ENCODE measurements at regions not wholly inside any gene's neighbourhood (a gene's known extent, or its start where the extent isn't known, plus 50 kb on each side); places are given as distances from the start of the nearest gene placed in this dataset.

DNA sequence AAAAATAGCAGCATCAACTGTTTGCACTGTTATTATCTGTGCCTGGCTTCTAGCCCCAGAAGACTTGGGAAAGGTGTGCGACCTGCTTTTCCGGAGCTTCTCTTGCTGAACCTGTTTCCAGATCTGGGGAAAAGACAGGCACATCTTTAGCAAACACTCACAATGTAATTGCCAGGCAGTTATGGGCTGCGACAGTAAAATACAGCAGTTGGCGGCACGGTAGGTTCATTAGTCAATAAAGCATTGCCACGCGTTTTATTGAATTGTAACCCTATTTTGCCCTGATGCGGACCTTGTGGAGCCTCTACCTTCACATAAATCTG, 223.7 kb upstream of the TSHZ3 start:
- TF ChIP-seq, protein P1, sequence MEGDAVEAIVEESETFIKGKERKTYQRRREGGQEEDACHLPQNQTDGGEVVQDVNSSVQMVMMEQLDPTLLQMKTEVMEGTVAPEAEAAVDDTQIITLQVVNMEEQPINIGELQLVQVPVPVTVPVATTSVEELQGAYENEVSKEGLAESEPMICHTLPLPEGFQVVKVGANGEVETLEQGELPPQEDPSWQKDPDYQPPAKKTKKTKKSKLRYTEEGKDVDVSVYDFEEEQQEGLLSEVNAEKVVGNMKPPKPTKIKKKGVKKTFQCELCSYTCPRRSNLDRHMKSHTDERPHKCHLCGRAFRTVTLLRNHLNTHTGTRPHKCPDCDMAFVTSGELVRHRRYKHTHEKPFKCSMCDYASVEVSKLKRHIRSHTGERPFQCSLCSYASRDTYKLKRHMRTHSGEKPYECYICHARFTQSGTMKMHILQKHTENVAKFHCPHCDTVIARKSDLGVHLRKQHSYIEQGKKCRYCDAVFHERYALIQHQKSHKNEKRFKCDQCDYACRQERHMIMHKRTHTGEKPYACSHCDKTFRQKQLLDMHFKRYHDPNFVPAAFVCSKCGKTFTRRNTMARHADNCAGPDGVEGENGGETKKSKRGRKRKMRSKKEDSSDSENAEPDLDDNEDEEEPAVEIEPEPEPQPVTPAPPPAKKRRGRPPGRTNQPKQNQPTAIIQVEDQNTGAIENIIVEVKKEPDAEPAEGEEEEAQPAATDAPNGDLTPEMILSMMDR (IDR thresholded peaks at IDR 0.05; ENCODE audit: low read depth, low read length), result no peak
- H3K4me3 ChIP-seq (ENCODE audit: low read depth, low read length), result no peak overlapping the region

DNA sequence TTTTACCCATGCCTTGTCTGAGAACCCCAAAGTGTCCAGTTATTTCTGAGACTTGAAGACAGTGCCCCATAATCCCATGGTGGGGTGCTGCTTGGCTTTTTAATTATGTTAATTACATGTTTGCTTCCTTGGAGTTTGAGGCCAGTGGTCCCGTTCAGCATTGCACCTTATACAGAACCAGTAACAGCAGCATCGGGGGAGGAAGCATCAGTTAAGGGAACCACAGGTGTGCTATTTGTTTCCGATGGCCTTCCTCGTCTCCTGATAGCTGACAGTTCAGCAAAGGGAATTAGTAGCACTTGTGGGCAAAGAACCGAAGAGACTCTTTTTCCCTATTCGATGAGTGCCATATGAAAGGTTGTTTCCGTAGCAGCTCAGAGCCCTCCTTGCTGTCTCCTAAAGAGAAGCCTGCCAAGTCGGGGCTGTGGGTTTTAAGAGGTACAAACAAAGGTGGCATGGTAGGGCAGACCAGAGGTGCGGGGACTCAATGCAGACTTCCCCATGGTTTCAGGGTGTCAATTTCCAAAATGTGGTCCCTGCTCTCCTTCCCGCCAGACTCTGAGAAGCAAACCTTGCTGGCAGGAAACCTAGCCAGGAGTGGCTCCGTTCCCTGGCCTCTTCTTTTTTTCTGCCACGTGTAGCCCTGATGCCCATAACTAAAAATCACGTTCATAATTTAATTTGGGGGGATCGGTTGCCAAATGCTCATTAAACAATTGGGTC, 225.2 kb upstream of the TSHZ3 start:
- TF ChIP-seq, protein P1 (IDR thresholded peaks at IDR 0.05; ENCODE audit: low read depth, low read length), result no peak
- no peak overlapping the region for H3K4me3 ChIP-seq (ENCODE audit: low read depth, low read length)

GRCh38 chr19:31575846-31576335, 226.7 kb upstream of the TSHZ3 start:
- TF ChIP-seq, protein P1 (IDR thresholded peaks at IDR 0.05; ENCODE audit: low read depth, low read length), result no peak
- H3K4me3 ChIP-seq (ENCODE audit: low read depth, low read length), result no peak overlapping the region

DNA sequence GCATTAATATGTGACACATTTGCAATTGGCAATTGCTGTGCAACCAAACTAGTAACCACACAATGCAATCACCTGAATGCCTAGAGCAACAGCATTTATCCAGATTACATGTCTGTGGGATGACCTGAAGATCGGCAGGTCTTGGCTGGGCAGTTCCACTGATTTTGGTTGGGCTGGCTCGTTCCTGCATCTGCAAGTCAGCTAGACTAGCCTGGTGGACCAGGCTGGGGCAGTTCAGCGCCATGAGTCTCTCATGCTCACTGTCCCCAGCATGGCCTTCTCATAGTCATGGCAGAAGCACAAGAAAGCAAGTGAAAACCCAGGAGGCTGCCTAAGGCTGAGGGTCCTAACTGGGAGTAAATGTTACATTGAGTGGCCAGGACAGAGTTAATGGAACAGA, 229.1 kb upstream of the TSHZ3 start:
- no peak overlapping the region for H3K4me3 ChIP-seq (ENCODE audit: low read depth, low read length)
- TF ChIP-seq, protein P1 (IDR thresholded peaks at IDR 0.05; ENCODE audit: low read depth, low read length), result no peak

DNA sequence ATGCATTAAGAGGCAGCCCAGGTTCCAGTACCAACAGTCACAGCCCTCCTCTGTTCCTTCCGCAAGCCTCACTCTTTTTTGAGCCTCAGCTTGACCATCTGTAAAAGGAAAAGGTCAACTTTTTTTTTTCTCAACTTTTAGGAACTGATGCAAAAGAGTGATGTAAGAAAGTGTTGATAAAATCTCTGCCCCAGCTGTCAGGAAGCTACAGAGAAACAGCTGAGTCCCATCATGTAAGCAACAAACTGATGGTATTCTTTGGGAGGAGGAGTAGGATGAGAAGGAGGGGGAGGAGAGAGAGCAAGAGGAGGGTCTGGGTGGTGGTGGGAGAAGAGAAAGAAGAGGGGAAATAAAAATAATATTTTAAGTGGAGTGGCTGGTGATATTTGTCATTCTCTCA, 233.9 kb upstream of the TSHZ3 start:
- H3K4me3 ChIP-seq (ENCODE audit: low read depth, low read length), result no peak overlapping the region
- TF ChIP-seq, protein P1 (IDR thresholded peaks at IDR 0.05; ENCODE audit: low read depth, low read length), result no peak

DNA sequence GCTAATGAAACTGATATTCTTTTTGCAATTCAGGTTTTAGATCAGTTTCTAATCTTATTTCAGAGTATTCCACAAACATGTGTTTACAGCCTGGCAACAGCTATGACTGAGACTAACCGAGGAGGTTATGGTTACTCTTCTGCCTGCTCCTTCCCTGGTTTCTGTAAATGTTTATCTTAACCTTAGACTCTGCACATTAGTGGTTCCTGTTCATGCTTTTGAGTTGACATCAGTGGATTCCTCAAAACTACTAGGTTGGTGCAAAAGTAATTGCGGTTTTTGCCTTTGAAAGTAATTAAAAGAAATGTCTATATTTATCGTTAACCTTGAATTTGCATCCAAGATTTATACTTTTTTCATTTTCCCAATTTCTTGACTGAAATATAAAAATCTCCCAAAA, 237.0 kb upstream of the TSHZ3 start:
- TF ChIP-seq, protein P1 (IDR thresholded peaks at IDR 0.05; ENCODE audit: low read depth, low read length), result no peak
- H3K4me3 ChIP-seq (ENCODE audit: low read depth, low read length), result no peak overlapping the region

DNA sequence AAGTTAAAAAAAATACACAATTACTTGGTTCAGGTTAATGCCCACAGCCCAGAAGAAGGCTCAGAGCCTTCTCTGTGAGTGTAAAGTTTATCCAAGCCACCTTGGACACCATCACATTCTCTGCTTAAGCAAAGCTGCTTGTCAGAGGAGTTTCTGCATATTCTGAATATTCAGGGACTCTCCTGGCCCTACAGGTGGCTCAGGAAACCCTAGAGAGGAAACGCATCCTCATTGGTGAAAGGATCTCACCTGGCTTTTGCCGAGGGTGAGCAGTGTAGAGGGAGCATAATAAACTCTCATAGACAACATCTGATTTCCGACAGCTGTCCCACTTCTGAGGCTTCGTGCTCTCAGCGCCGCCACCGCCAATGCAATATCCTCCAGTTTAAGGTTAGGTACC, 239.9 kb upstream of the TSHZ3 start:
- TF ChIP-seq, protein P1 (IDR thresholded peaks at IDR 0.05; ENCODE audit: low read depth, low read length), result no peak
- H3K4me3 ChIP-seq (ENCODE audit: low read depth, low read length), result no peak overlapping the region

All from WI38 (cell line).